ENCODE measurements at regions not wholly inside any gene's neighbourhood (a gene's known extent, or its start where the extent isn't known, plus 50 kb on each side); places are given as distances from the start of the nearest gene placed in this dataset.
"Not testable (repeated sequence)": the region's sequence is repeated elsewhere in the genome, so short reads cannot be mapped to it uniquely, and the experiment has no call there.

GRCh38 chr2:196279541-196279940 lies 108.2 kb upstream of the STK17B start:
- DNase-seq, result no peak

GRCh38 chr2:196284144-196284844 lies 112.9 kb upstream of the STK17B start:
- no peak for DNase-seq

- no peak for DNase-seq
These were observed 113.6 kb upstream of the STK17B start for GRCh38 chr2:196284866-196285557.

GRCh38 chr2:196286821-196287220 lies 115.4 kb upstream of the STK17B start:
- no peak for DNase-seq

- no peak for DNase-seq
These were observed 116.1 kb upstream of the STK17B start for GRCh38 chr2:196287523-196287922.

- no peak for DNase-seq
These were observed 116.7 kb upstream of the STK17B start for GRCh38 chr2:196288006-196288538.

- no peak for DNase-seq
These were observed 117.6 kb upstream of the STK17B start for GRCh38 chr2:196289000-196289399.

GRCh38 chr2:196290136-196290535 lies 118.8 kb upstream of the STK17B start:
- no peak for DNase-seq

GRCh38 chr2:196290569-196290968 lies 119.2 kb upstream of the STK17B start:
- no peak for DNase-seq

GRCh38 chr2:196291426-196291825 lies 120.0 kb upstream of the STK17B start:
- DNase-seq, result no peak

- no peak for DNase-seq
These were observed 120.8 kb upstream of the STK17B start for GRCh38 chr2:196291873-196292800.

GRCh38 chr2:196293751-196294515 lies 122.6 kb upstream of the STK17B start:
- DNase-seq, result no peak

GRCh38 chr2:196294516-196294909 lies 123.1 kb upstream of the STK17B start:
- DNase-seq, result no peak

- DNase-seq, result no peak
These were observed 123.6 kb upstream of the STK17B start for GRCh38 chr2:196295005-196295404.

- DNase-seq, result not testable (repeated sequence)
These were observed 126.8 kb upstream of the STK17B start for GRCh38 chr2:196298106-196298723.

- DNase-seq, result no peak
These were observed 136.5 kb upstream of the STK17B start for GRCh38 chr2:196307775-196308305.

GRCh38 chr2:196309691-196310090 lies 138.3 kb upstream of the STK17B start:
- no peak for DNase-seq

GRCh38 chr2:196314157-196314556 lies 142.8 kb upstream of the STK17B start:
- no peak for DNase-seq

GRCh38 chr2:196314780-196315179 lies 143.4 kb upstream of the STK17B start:
- DNase-seq, result no peak

GRCh38 chr2:196315388-196316049 lies 144.1 kb upstream of the STK17B start:
- DNase-seq, result no peak

GRCh38 chr2:196316050-196316430 lies 144.7 kb upstream of the STK17B start:
- no peak for DNase-seq
